ENCODE measurements at regions not wholly inside any gene's neighbourhood (a gene's known extent, or its start where the extent isn't known, plus 50 kb on each side); places are given as distances from the start of the nearest gene placed in this dataset.
"Not testable (repeated sequence)": the region's sequence is repeated elsewhere in the genome, so short reads cannot be mapped to it uniquely, and the experiment has no call there.

- DNase-seq (ENCODE audit: low read depth, low spot score) = not testable (repeated sequence)
These were observed 119.1 kb upstream of the RMDN2 start for GRCh38 chr2:37806004-37806403.

- no peak for DNase-seq (ENCODE audit: low read depth, low spot score)
These were observed 115.6 kb upstream of the RMDN2 start for GRCh38 chr2:37809525-37809924.

- DNase-seq (ENCODE audit: low read depth, low spot score) = no peak
These were observed 115.0 kb upstream of the RMDN2 start for GRCh38 chr2:37809931-37810570.

- DNase-seq (ENCODE audit: low read depth, low spot score) = no peak
These were observed 112.7 kb upstream of the RMDN2 start for GRCh38 chr2:37812414-37812813.

- no peak for DNase-seq (ENCODE audit: low read depth, low spot score)
These were observed 112.0 kb upstream of the RMDN2 start for GRCh38 chr2:37812941-37813730.

- DNase-seq (ENCODE audit: low read depth, low spot score) = no peak
These were observed 109.1 kb upstream of the RMDN2 start for GRCh38 chr2:37816036-37816435.

- DNase-seq (ENCODE audit: low read depth, low spot score) = no peak
These were observed 108.4 kb upstream of the RMDN2 start for GRCh38 chr2:37816686-37817085.

- DNase-seq (ENCODE audit: low read depth, low spot score) = no peak
These were observed 105.9 kb upstream of the RMDN2 start for GRCh38 chr2:37819186-37819585.

- no peak for DNase-seq (ENCODE audit: low read depth, low spot score)
These were observed 104.6 kb upstream of the RMDN2 start for GRCh38 chr2:37820471-37820986.

- no peak for DNase-seq (ENCODE audit: low read depth, low spot score)
These were observed 99.5 kb upstream of the RMDN2 start for GRCh38 chr2:37825586-37825985.

GRCh38 chr2:37826611-37827010 is 98.5 kb upstream of the RMDN2 start:
- DNase-seq (ENCODE audit: low read depth, low spot score) = no peak

GRCh38 chr2:37827455-37827854 is 97.6 kb upstream of the RMDN2 start:
- no peak for DNase-seq (ENCODE audit: low read depth, low spot score)

GRCh38 chr2:37827911-37828511 is 97.1 kb upstream of the RMDN2 start:
- no peak for DNase-seq (ENCODE audit: low read depth, low spot score)

- DNase-seq (ENCODE audit: low read depth, low spot score) = no peak
These were observed 95.9 kb upstream of the RMDN2 start for GRCh38 chr2:37829202-37829601.

GRCh38 chr2:37829616-37830395 is 95.3 kb upstream of the RMDN2 start:
- no peak for DNase-seq (ENCODE audit: low read depth, low spot score)

- no peak for DNase-seq (ENCODE audit: low read depth, low spot score)
These were observed 94.5 kb upstream of the RMDN2 start for GRCh38 chr2:37830636-37831035.

GRCh38 chr2:37831081-37831780 is 93.9 kb upstream of the RMDN2 start:
- no peak for DNase-seq (ENCODE audit: low read depth, low spot score)

- DNase-seq (ENCODE audit: low read depth, low spot score) = peak; percentile 72
These were observed 92.4 kb upstream of the RMDN2 start for GRCh38 chr2:37832590-37833197.

GRCh38 chr2:37833423-37833822 is 91.7 kb upstream of the RMDN2 start:
- DNase-seq (ENCODE audit: low read depth, low spot score) = no peak

- DNase-seq (ENCODE audit: low read depth, low spot score) = no peak
These were observed 88.8 kb upstream of the RMDN2 start for GRCh38 chr2:37836270-37836669.

- DNase-seq (ENCODE audit: low read depth, low spot score) = no peak
These were observed 88.4 kb upstream of the RMDN2 start for GRCh38 chr2:37836711-37837110.
